Panc1 (cell line): ENCODE measurements at regions not wholly inside any gene's neighbourhood (a gene's known extent, or its start where the extent isn't known, plus 50 kb on each side); places are given as distances from the start of the nearest gene placed in this dataset.

ENCODE experiments used
- ATAC-seq: fragments of 200-7000 bp; cut with Tn5 transposase; 2 replicates; pipeline ENCODE4 v1.9.1; 2020; ENCODE audit warnings: mild to moderate bottlenecking, moderate library complexity
- BruUV-seq: library from RNA; stranded (reverse); fragments of 400-500 nt; replicated peaks from 2 replicates; lab custom pipeline; 2021; lab: Mats Ljungman, UMichigan
- CTCF ChIA-PET: fragments of 300-600 bp; sonication (Branson Sonifier 250); formaldehyde crosslinking; loops from one replicate; lab custom pipeline; 2022; ENCODE audit warnings: antibody characterized with exemption; lab: Charles Lee
- POLR2A ChIA-PET: fragments of 300-600 bp; sonication (Branson Sonifier 250); formaldehyde crosslinking; loops from one replicate; lab custom pipeline; 2022; ENCODE audit warnings: antibody characterized with exemption; lab: Charles Lee
- DNase-seq: peaks from one replicate; pipeline ENCODE4 v3.0.0-alpha.2; 2010; ENCODE audit warnings: low read depth, low spot score
- H3K27ac ChIP-seq: 2 replicates; pipeline ENCODE4 v1.5.1; 2011; ENCODE audit warnings: mild to moderate bottlenecking, low read length, inconsistent platforms
- H3K27me3 ChIP-seq: fragments of 200-500 bp; sonication (Bioruptor generic); 2 replicates; pipeline ENCODE4 v1.6.0; 2014; ENCODE audit warnings: low read length, inconsistent platforms; ENCODE audit not compliant: control insufficient read depth, insufficient read depth
- H3K36me3 ChIP-seq: fragments of 200-500 bp; sonication (Bioruptor generic); 2 replicates; pipeline ENCODE4 v1.5.1; 2014; ENCODE audit warnings: inconsistent platforms, mild to moderate bottlenecking, low read length, moderate library complexity; ENCODE audit not compliant: control insufficient read depth, insufficient read depth
- H3K4me1 ChIP-seq: 2 replicates; pipeline ENCODE4 v1.5.1; 2011; ENCODE audit warnings: inconsistent platforms, mild to moderate bottlenecking, low read length, moderate library complexity; ENCODE audit not compliant: control insufficient read depth, insufficient read depth
- H3K4me3 ChIP-seq, 2 experiments: 2 replicates each; pipeline ENCODE4 v1.5.1; 2011 to 2012; ENCODE audit warnings: low read depth in 2 of 2, low read length in 2 of 2, mild to moderate bottlenecking in 2 of 2, inconsistent platforms in 1 of 2, moderate library complexity in 1 of 2
- H3K9me3 ChIP-seq: fragments of 200-500 bp; sonication (Bioruptor generic); 2 replicates; pipeline ENCODE4 v1.5.1; 2014; ENCODE audit warnings: low read depth, mild to moderate bottlenecking, inconsistent platforms, low read length, moderate library complexity; ENCODE audit not compliant: control insufficient read depth, insufficient read depth
- CTCF ChIP-seq: fragments of 450-650 bp; IDR thresholded peaks from 2 replicates; pipeline ENCODE4 v1.5.1; 2017; ENCODE audit warnings: mild to moderate bottlenecking
- POLR2AphosphoS5 ChIP-seq: IDR thresholded peaks from 2 replicates; pipeline ENCODE4 v1.6.1; 2012; ENCODE audit warnings: mild to moderate bottlenecking, low read depth, low read length, moderate library complexity
- SIN3A ChIP-seq: IDR thresholded peaks from 2 replicates; pipeline ENCODE4 v1.6.1; 2012; ENCODE audit warnings: low read depth, mild to moderate bottlenecking, low read length, moderate library complexity, borderline replicate concordance; ENCODE audit not compliant: insufficient read depth
- TCF7L2 ChIP-seq: IDR thresholded peaks from 2 replicates; pipeline ENCODE4 v1.6.1; 2011; ENCODE audit warnings: mild to moderate bottlenecking, low read depth, low read length, inconsistent platforms
- in situ Hi-C: cut with HindIII; loops from 2 replicates; pipeline ENCODE4 v1.10.0; 2016; ENCODE audit warnings: low sequenced_read_pairs, low pct_unique_long_range_greater_than_20kb
- intact Hi-C: fragments of 100-400 bp; cut with micrococcal nuclease; formaldehyde crosslinking; loops from one replicate; pipeline ENCODE4 v1.10.0; 2022; ENCODE audit not compliant: unreplicated experiment
- TF ChIP-seq, protein P1 (sequence below), 2 experiments: IDR thresholded peaks; 2 replicates each; pipeline ENCODE4 v1.6.1; 2011 to 2012; ENCODE audit warnings: low read depth in 2 of 2, control low read depth in 1 of 2, low read length in 1 of 2, mild to moderate bottlenecking in 1 of 2, moderate library complexity in 1 of 2; ENCODE audit not compliant: insufficient read depth in 1 of 2

GRCh38 chr3:14600856-14601610 lies 50.5 kb upstream of the CCDC174 start:
- no peak for ATAC-seq
- BruUV-seq = no TSS peak
- no peaks in the 10 kb centered on the region for H3K36me3 ChIP-seq

DNA sequence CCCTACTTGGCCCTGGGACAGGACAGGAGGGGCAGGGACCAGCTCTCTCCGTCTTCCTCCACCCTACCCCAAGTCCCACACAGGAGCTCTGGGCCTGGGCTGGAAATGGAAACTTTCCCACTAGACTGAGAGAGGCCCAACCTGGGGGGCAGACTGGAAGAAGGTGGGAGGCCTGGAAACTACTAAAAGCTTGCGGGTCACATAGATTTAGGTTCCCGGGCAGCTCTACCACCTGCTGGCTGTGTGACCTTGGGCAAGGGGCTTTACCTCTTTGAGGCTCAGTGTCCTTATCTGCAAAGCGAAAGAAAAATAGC lies 49.9 kb upstream of the CCDC174 start:
- in situ Hi-C loops (no loop called here), intact Hi-C loops (no loop called here)
- H3K27me3 ChIP-seq = no peaks in the 10 kb centered on the region
- no peak for DNase-seq
- H3K4me1 ChIP-seq = peaks cover 4% of the 10 kb centered on the region; the same call in 1 of the 2 replicates
- H3K4me3 ChIP-seq = no peak overlapping the region; a peak in 2 of 4 replicates
- TF ChIP-seq CTCF = no peak
- no peak for TF ChIP-seq SIN3A
- TF ChIP-seq POLR2AphosphoS5 = no peak
- TF ChIP-seq, protein P1, sequence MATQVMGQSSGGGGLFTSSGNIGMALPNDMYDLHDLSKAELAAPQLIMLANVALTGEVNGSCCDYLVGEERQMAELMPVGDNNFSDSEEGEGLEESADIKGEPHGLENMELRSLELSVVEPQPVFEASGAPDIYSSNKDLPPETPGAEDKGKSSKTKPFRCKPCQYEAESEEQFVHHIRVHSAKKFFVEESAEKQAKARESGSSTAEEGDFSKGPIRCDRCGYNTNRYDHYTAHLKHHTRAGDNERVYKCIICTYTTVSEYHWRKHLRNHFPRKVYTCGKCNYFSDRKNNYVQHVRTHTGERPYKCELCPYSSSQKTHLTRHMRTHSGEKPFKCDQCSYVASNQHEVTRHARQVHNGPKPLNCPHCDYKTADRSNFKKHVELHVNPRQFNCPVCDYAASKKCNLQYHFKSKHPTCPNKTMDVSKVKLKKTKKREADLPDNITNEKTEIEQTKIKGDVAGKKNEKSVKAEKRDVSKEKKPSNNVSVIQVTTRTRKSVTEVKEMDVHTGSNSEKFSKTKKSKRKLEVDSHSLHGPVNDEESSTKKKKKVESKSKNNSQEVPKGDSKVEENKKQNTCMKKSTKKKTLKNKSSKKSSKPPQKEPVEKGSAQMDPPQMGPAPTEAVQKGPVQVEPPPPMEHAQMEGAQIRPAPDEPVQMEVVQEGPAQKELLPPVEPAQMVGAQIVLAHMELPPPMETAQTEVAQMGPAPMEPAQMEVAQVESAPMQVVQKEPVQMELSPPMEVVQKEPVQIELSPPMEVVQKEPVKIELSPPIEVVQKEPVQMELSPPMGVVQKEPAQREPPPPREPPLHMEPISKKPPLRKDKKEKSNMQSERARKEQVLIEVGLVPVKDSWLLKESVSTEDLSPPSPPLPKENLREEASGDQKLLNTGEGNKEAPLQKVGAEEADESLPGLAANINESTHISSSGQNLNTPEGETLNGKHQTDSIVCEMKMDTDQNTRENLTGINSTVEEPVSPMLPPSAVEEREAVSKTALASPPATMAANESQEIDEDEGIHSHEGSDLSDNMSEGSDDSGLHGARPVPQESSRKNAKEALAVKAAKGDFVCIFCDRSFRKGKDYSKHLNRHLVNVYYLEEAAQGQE (IDR thresholded peaks at IDR 0.05; ENCODE audit: insufficient read depth in 1 of 2, low read depth in 2 of 2, low read length in 1 of 2) = no peak
- no peak for TF ChIP-seq TCF7L2
- ChIA-PET CTCF (interaction anchor here (0.7 kb wide), 1 partner anchor 24 kb away, joined by 4 read pairs; no protein-coding TSS in a partner anchor), POLR2A (no interaction called here)
- H3K36me3 ChIP-seq = no peaks in the 10 kb centered on the region
- no TSS peak for BruUV-seq
- no peaks in the 10 kb centered on the region for H3K9me3 ChIP-seq
- H3K27ac ChIP-seq = no peak overlapping the region
- ATAC-seq = no peak

More at GRCh38 chr3:14600856-14601610, 50.5 kb upstream of the CCDC174 start:
- Histone ChIP-seq H3K27ac (no peak overlapping the region), H3K4me3 (no peak overlapping the region), H3K9me3 (no peaks in the 10 kb centered on the region), H3K4me1 (peaks cover 4% of the 10 kb centered on the region; the same call in 1 of the 2 replicates), H3K27me3 (no peaks in the 10 kb centered on the region)
- ChIA-PET POLR2A (no interaction called here), CTCF (interaction anchor here (0.7 kb wide), 1 partner anchor 23 kb away, joined by 4 read pairs; no protein-coding TSS in a partner anchor)
- in situ Hi-C loops (no loop called here), intact Hi-C loops (no loop called here)
- DNase-seq = no peak
- TF ChIP-seq CTCF (no peak), POLR2AphosphoS5 (no peak), SIN3A (no peak), TCF7L2 (no peak)
- TF ChIP-seq, protein P1 (IDR thresholded peaks at IDR 0.05; ENCODE audit: insufficient read depth in 1 of 2, low read depth in 2 of 2, low read length in 1 of 2) = no peak
